ENCODE measurements at regions not wholly inside any gene's neighbourhood (a gene's known extent, or its start where the extent isn't known, plus 50 kb on each side); places are given as distances from the start of the nearest gene placed in this dataset.

- no peak for TF ChIP-seq CREB1 (IDR thresholded peaks at IDR 0.05; ENCODE audit: low read depth)
- TF ChIP-seq MAX (IDR thresholded peaks at IDR 0.05): no peak
- TF ChIP-seq EGR1 (IDR thresholded peaks at IDR 0.05): no peak
- TF ChIP-seq USF1 (IDR thresholded peaks at IDR 0.05): no peak
- no peak for TF ChIP-seq FOXM1 (IDR thresholded peaks at IDR 0.05; ENCODE audit: borderline replicate concordance, low read depth)
- no peak for TF ChIP-seq ZBTB7A (IDR thresholded peaks at IDR 0.05; ENCODE audit: low read depth)
- TF ChIP-seq EP300 (IDR thresholded peaks at IDR 0.05; ENCODE audit: borderline replicate concordance): no peak
- TF ChIP-seq RAD21 (IDR thresholded peaks at IDR 0.05; ENCODE audit: low read depth): no peak
- no peak for TF ChIP-seq TAF1 (IDR thresholded peaks at IDR 0.05; ENCODE audit: low read depth)
- TF ChIP-seq CEBPB (IDR thresholded peaks at IDR 0.05): no peak
- TF ChIP-seq NFIC (IDR thresholded peaks at IDR 0.05): no peak
- no peak for TF ChIP-seq YY1 (IDR thresholded peaks at IDR 0.05; ENCODE audit: low read depth)
- TF ChIP-seq REST (IDR thresholded peaks at IDR 0.05; ENCODE audit: low read depth): no peak
- no peak for TF ChIP-seq TEAD4 (IDR thresholded peaks at IDR 0.05)
- TF ChIP-seq TCF12 (IDR thresholded peaks at IDR 0.05; ENCODE audit: low read depth): no peak
Observed at GRCh38 chr12:102344691-102345090, 135.7 kb downstream of the IGF1 start.

- TF ChIP-seq EGR1 (IDR thresholded peaks at IDR 0.05): no peak
- TF ChIP-seq TCF12 (IDR thresholded peaks at IDR 0.05; ENCODE audit: low read depth): no peak
- no peak for TF ChIP-seq REST (IDR thresholded peaks at IDR 0.05; ENCODE audit: low read depth)
- no peak for TF ChIP-seq ZBTB7A (IDR thresholded peaks at IDR 0.05; ENCODE audit: low read depth)
- no peak for TF ChIP-seq EP300 (IDR thresholded peaks at IDR 0.05; ENCODE audit: borderline replicate concordance)
- TF ChIP-seq CREB1 (IDR thresholded peaks at IDR 0.05; ENCODE audit: low read depth): no peak
- no peak for TF ChIP-seq YY1 (IDR thresholded peaks at IDR 0.05; ENCODE audit: low read depth)
- no peak for TF ChIP-seq RAD21 (IDR thresholded peaks at IDR 0.05; ENCODE audit: low read depth)
- no peak for TF ChIP-seq TEAD4 (IDR thresholded peaks at IDR 0.05)
- TF ChIP-seq MAX (IDR thresholded peaks at IDR 0.05): no peak
- no peak for TF ChIP-seq NFIC (IDR thresholded peaks at IDR 0.05)
- no peak for TF ChIP-seq TAF1 (IDR thresholded peaks at IDR 0.05; ENCODE audit: low read depth)
- TF ChIP-seq FOXM1 (IDR thresholded peaks at IDR 0.05; ENCODE audit: borderline replicate concordance, low read depth): no peak
- no peak for TF ChIP-seq USF1 (IDR thresholded peaks at IDR 0.05)
Observed at GRCh38 chr12:102343361-102344121, 136.8 kb downstream of the IGF1 start.

- no peak for TF ChIP-seq EP300 (IDR thresholded peaks at IDR 0.05; ENCODE audit: borderline replicate concordance)
- no peak for TF ChIP-seq FOXM1 (IDR thresholded peaks at IDR 0.05; ENCODE audit: borderline replicate concordance, low read depth)
- TF ChIP-seq TAF1 (IDR thresholded peaks at IDR 0.05; ENCODE audit: low read depth): no peak
Observed at GRCh38 chr12:102342281-102343006, 137.9 kb downstream of the IGF1 start.

- TF ChIP-seq CREB1 (IDR thresholded peaks at IDR 0.05; ENCODE audit: low read depth): no peak
- TF ChIP-seq TCF12 (IDR thresholded peaks at IDR 0.05; ENCODE audit: low read depth): no peak
Observed at GRCh38 chr12:102334765-102335164, 137.1 kb upstream of the PMCH start.

- no peak for TF ChIP-seq EGR1 (IDR thresholded peaks at IDR 0.05)
- no peak for TF ChIP-seq ZBTB7A (IDR thresholded peaks at IDR 0.05; ENCODE audit: low read depth)
- no peak for TF ChIP-seq TEAD4 (IDR thresholded peaks at IDR 0.05)
- TF ChIP-seq NFIC (IDR thresholded peaks at IDR 0.05): no peak
- TF ChIP-seq CEBPB (IDR thresholded peaks at IDR 0.05): no peak
- no peak for TF ChIP-seq FOXM1 (IDR thresholded peaks at IDR 0.05; ENCODE audit: borderline replicate concordance, low read depth)
- no peak for TF ChIP-seq REST (IDR thresholded peaks at IDR 0.05; ENCODE audit: low read depth)
- no peak for TF ChIP-seq TAF1 (IDR thresholded peaks at IDR 0.05; ENCODE audit: low read depth)
- TF ChIP-seq USF1 (IDR thresholded peaks at IDR 0.05): no peak
- TF ChIP-seq CREB1 (IDR thresholded peaks at IDR 0.05; ENCODE audit: low read depth): no peak
Observed at GRCh38 chr12:102331419-102331818, 133.8 kb upstream of the PMCH start.

All from Ishikawa (cell line).